C4-2B (cell line): ENCODE measurements at regions not wholly inside any gene's neighbourhood (a gene's known extent, or its start where the extent isn't known, plus 50 kb on each side); places are given as distances from the start of the nearest gene placed in this dataset.

ENCODE experiments used
- H3K27ac ChIP-seq: fragments of 450-650 bp; 2 replicates; pipeline ENCODE4 v1.5.1; 2017
- ZFX ChIP-seq: fragments of 450-650 bp; IDR thresholded peaks from 2 replicates; pipeline ENCODE4 v1.6.1; 2017
- TF ChIP-seq, protein P1 (sequence below): fragments of 450-650 bp; conservative IDR thresholded peaks from 2 replicates; pipeline ENCODE4 v1.5.1; 2017; ENCODE audit warnings: mild to moderate bottlenecking

DNA sequence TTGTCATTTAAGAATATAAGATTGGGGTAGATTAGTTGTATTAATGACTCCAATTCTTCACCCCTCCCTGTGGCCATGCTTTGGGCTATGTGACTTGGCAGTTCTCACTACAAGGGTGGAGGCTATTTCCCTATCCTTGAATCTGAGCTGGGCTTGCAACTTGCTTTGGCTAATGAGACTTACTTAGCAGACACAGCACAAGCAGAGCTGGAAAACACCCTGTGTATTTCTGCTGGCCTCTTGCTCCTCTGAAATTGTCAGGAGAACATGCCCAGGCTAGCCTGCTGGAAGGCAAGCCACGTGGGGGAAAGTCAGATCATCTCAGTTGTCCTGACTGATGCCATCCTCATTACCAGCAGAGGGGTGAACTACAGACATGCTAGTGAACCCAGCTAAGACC is 126.5 kb upstream of the HDGFL1 start:
- H3K27ac ChIP-seq: no peak overlapping the region
- TF ChIP-seq, protein P1, sequence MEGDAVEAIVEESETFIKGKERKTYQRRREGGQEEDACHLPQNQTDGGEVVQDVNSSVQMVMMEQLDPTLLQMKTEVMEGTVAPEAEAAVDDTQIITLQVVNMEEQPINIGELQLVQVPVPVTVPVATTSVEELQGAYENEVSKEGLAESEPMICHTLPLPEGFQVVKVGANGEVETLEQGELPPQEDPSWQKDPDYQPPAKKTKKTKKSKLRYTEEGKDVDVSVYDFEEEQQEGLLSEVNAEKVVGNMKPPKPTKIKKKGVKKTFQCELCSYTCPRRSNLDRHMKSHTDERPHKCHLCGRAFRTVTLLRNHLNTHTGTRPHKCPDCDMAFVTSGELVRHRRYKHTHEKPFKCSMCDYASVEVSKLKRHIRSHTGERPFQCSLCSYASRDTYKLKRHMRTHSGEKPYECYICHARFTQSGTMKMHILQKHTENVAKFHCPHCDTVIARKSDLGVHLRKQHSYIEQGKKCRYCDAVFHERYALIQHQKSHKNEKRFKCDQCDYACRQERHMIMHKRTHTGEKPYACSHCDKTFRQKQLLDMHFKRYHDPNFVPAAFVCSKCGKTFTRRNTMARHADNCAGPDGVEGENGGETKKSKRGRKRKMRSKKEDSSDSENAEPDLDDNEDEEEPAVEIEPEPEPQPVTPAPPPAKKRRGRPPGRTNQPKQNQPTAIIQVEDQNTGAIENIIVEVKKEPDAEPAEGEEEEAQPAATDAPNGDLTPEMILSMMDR: no peak
- no peak for TF ChIP-seq ZFX

DNA sequence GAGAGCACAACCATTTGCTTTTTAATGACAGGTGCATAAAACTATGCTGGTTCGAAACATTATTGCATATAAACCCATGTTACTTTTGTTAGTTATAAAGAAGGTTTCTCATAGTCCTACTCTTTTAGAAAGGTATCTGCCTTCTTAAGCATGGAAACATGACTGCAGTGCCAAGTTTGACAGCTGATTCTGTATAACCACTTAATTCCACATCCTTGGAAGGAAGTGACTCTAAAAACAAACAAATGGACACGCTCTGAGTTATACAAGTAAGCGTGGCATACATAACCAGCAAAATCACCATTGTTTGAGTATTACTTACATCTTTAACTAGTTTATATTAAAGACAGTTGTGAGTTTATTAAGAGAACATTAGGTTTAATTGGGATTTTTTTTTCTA is 125.0 kb upstream of the HDGFL1 start:
- H3K27ac ChIP-seq: no peak overlapping the region
- no peak for TF ChIP-seq ZFX
- TF ChIP-seq, protein P1: no peak

- no peak for TF ChIP-seq ZFX
- TF ChIP-seq, protein P1: no peak
- H3K27ac ChIP-seq: no peak overlapping the region
Measured at GRCh38 chr6:22445946-22446345, 123.4 kb upstream of the HDGFL1 start.

- H3K27ac ChIP-seq: no peak overlapping the region
- TF ChIP-seq ZFX: no peak
- TF ChIP-seq, protein P1: no peak
Measured at GRCh38 chr6:22447249-22448196, 121.8 kb upstream of the HDGFL1 start.

- no peak for TF ChIP-seq ZFX
- TF ChIP-seq, protein P1: no peak
- no peak overlapping the region for H3K27ac ChIP-seq
Measured at GRCh38 chr6:22448291-22448711, 121.1 kb upstream of the HDGFL1 start.

- no peak overlapping the region for H3K27ac ChIP-seq
- no peak for TF ChIP-seq ZFX
- TF ChIP-seq, protein P1: no peak
Measured at GRCh38 chr6:22451962-22452361, 117.4 kb upstream of the HDGFL1 start.

- TF ChIP-seq ZFX: no peak
- TF ChIP-seq, protein P1: no peak
- no peak overlapping the region for H3K27ac ChIP-seq
Measured at GRCh38 chr6:22455378-22455777, 114.0 kb upstream of the HDGFL1 start.
